ENCODE measurements at regions not wholly inside any gene's neighbourhood (a gene's known extent, or its start where the extent isn't known, plus 50 kb on each side); places are given as distances from the start of the nearest gene placed in this dataset.

- TF ChIP-seq, protein P1, sequence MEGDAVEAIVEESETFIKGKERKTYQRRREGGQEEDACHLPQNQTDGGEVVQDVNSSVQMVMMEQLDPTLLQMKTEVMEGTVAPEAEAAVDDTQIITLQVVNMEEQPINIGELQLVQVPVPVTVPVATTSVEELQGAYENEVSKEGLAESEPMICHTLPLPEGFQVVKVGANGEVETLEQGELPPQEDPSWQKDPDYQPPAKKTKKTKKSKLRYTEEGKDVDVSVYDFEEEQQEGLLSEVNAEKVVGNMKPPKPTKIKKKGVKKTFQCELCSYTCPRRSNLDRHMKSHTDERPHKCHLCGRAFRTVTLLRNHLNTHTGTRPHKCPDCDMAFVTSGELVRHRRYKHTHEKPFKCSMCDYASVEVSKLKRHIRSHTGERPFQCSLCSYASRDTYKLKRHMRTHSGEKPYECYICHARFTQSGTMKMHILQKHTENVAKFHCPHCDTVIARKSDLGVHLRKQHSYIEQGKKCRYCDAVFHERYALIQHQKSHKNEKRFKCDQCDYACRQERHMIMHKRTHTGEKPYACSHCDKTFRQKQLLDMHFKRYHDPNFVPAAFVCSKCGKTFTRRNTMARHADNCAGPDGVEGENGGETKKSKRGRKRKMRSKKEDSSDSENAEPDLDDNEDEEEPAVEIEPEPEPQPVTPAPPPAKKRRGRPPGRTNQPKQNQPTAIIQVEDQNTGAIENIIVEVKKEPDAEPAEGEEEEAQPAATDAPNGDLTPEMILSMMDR (conservative IDR thresholded peaks at IDR 0.05; ENCODE audit: low read depth, low read length) = no peak
- no peak for TF ChIP-seq EZH2 (IDR thresholded peaks at IDR 0.05; ENCODE audit: low read length, unreplicated experiment)
These were observed 298.5 kb upstream of the PROX1 start for GRCh38 chr1:213689260-213689659.

Measured in PC-3 (cell line).